Kidney tubule cell (primary cell): ENCODE measurements at regions not wholly inside any gene's neighbourhood (a gene's known extent, or its start where the extent isn't known, plus 50 kb on each side); places are given as distances from the start of the nearest gene placed in this dataset.
A peak's percentile ranks its signal among the peaks of the same experiment; 100 is the strongest.

Experiments
- DNase-seq: peaks from one replicate; pipeline ENCODE4 v3.0.0-alpha.2; 2018; ENCODE audit warnings: low spot score

GRCh38 chr18:76130845-76131244 lies 364.2 kb downstream of the ZNF516 start:
- DNase-seq = no peak

- DNase-seq = no peak
Measured at GRCh38 chr18:76126327-76126726, 368.7 kb downstream of the ZNF516 start.

- no peak for DNase-seq
Measured at GRCh38 chr18:76121011-76121410, 374.0 kb downstream of the ZNF516 start.

GRCh38 chr18:76115580-76115979 lies 379.5 kb downstream of the ZNF516 start:
- DNase-seq = no peak

- DNase-seq = no peak
Measured at GRCh38 chr18:76113101-76113500, 381.9 kb downstream of the ZNF516 start.

GRCh38 chr18:76102626-76103025 lies 392.4 kb downstream of the ZNF516 start:
- DNase-seq = no peak

- DNase-seq = no peak
Measured at GRCh38 chr18:76102156-76102555, 392.9 kb downstream of the ZNF516 start.

- no peak for DNase-seq
Measured at GRCh38 chr18:76099931-76100457, 395.0 kb downstream of the ZNF516 start.

GRCh38 chr18:76098674-76099411 lies 396.2 kb downstream of the ZNF516 start:
- DNase-seq = peak; percentile 11

- no peak for DNase-seq
Measured at GRCh38 chr18:76081536-76081935, 413.5 kb downstream of the ZNF516 start.

- DNase-seq = no peak
Measured at GRCh38 chr18:76080430-76080829, 414.6 kb downstream of the ZNF516 start.

- DNase-seq = no peak
Measured at GRCh38 chr18:76075777-76076176, 419.3 kb downstream of the ZNF516 start.

- peak; percentile 11 for DNase-seq
Measured at GRCh38 chr18:76064998-76065397, 430.0 kb downstream of the ZNF516 start.

GRCh38 chr18:76058146-76058545 lies 436.9 kb downstream of the ZNF516 start:
- no peak for DNase-seq

GRCh38 chr18:76057386-76057785 lies 437.7 kb downstream of the ZNF516 start:
- DNase-seq = no peak

- no peak for DNase-seq
Measured at GRCh38 chr18:76056471-76057110, 438.5 kb downstream of the ZNF516 start.

- DNase-seq = no peak
Measured at GRCh38 chr18:76055578-76055977, 439.5 kb downstream of the ZNF516 start.

- no peak for DNase-seq
Measured at GRCh38 chr18:76055025-76055424, 440.0 kb downstream of the ZNF516 start.

GRCh38 chr18:76054156-76054555 lies 440.9 kb downstream of the ZNF516 start:
- DNase-seq = no peak

- no peak for DNase-seq
Measured at GRCh38 chr18:76053551-76053950, 441.5 kb downstream of the ZNF516 start.

- DNase-seq = no peak
Measured at GRCh38 chr18:76052227-76052595, 442.8 kb downstream of the ZNF516 start.

GRCh38 chr18:76051396-76052226 lies 443.4 kb downstream of the ZNF516 start:
- no peak for DNase-seq

GRCh38 chr18:76046221-76046620 lies 448.8 kb downstream of the ZNF516 start:
- DNase-seq = no peak
